ENCODE measurements at regions not wholly inside any gene's neighbourhood (a gene's known extent, or its start where the extent isn't known, plus 50 kb on each side); places are given as distances from the start of the nearest gene placed in this dataset.
"Not testable (repeated sequence)": the region's sequence is repeated elsewhere in the genome, so short reads cannot be mapped to it uniquely, and the experiment has no call there.

DNA sequence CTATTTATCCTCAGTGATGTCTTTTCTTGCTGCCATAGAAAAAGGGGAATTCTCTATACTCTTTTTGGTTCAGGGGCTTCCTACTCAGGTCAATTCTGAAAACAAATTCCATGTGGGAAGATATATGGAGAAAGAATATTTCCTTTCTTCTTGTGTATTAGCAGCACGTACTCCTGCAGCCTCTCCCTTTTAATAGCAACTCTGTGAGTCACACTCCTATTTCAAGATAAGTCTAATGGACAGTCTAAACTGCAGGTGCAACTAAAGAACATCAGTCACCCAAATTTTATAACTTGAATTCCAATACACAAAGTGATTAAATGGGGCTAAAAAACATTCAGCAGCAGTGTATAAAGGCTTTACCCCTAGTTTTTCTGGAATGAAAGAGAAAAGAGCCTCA lies 942.2 kb downstream of the CNTNAP5 start:
- DNase-seq: no peak
- POLR2A ChIA-PET: no interaction called here
- no peaks in the 10 kb centered on the region for H3K27me3 Mint-ChIP-seq
- no peak overlapping the region for H3K27ac Mint-ChIP-seq
- ATAC-seq (ENCODE audit: low read depth): no peak
- H3K9me3 Mint-ChIP-seq: peaks cover 3% of the 10 kb centered on the region
- no peak overlapping the region for H3K4me3 Mint-ChIP-seq
- no peaks in the 10 kb centered on the region for H3K36me3 Mint-ChIP-seq
- H3K4me1 Mint-ChIP-seq: no peaks in the 10 kb centered on the region

GRCh38 chr2:124970030-124970429 lies 944.9 kb downstream of the CNTNAP5 start:
- no peak for ATAC-seq (ENCODE audit: low read depth)
- peaks cover 3% of the 10 kb centered on the region for H3K9me3 Mint-ChIP-seq
- no peaks in the 10 kb centered on the region for H3K27me3 Mint-ChIP-seq
- POLR2A ChIA-PET: no interaction called here
- H3K27ac Mint-ChIP-seq: no peak overlapping the region
- H3K4me3 Mint-ChIP-seq: no peak overlapping the region
- H3K36me3 Mint-ChIP-seq: no peaks in the 10 kb centered on the region
- no peaks in the 10 kb centered on the region for H3K4me1 Mint-ChIP-seq
- no peak for DNase-seq

- no peak for ATAC-seq (ENCODE audit: low read depth)
- H3K9me3 Mint-ChIP-seq: peaks cover 4% of the 10 kb centered on the region
- H3K27me3 Mint-ChIP-seq: no peaks in the 10 kb centered on the region
- POLR2A ChIA-PET: no interaction called here
- no peak overlapping the region for H3K4me3 Mint-ChIP-seq
- no peak overlapping the region for H3K27ac Mint-ChIP-seq
- H3K36me3 Mint-ChIP-seq: no peaks in the 10 kb centered on the region
- DNase-seq: no peak
- no peaks in the 10 kb centered on the region for H3K4me1 Mint-ChIP-seq
These were observed 948.3 kb downstream of the CNTNAP5 start for GRCh38 chr2:124973396-124973795.

GRCh38 chr2:124975224-124975623 lies 950.1 kb downstream of the CNTNAP5 start:
- Mint-ChIP-seq H3K9me3 (peaks cover 2% of the 10 kb centered on the region), H3K27ac (no peak overlapping the region), H3K36me3 (no peaks in the 10 kb centered on the region), H3K27me3 (no peaks in the 10 kb centered on the region), H3K4me3 (no peak overlapping the region), H3K4me1 (no peaks in the 10 kb centered on the region)
- POLR2A ChIA-PET: no interaction called here
- no peak for ATAC-seq (ENCODE audit: low read depth)
- DNase-seq: no peak

DNA sequence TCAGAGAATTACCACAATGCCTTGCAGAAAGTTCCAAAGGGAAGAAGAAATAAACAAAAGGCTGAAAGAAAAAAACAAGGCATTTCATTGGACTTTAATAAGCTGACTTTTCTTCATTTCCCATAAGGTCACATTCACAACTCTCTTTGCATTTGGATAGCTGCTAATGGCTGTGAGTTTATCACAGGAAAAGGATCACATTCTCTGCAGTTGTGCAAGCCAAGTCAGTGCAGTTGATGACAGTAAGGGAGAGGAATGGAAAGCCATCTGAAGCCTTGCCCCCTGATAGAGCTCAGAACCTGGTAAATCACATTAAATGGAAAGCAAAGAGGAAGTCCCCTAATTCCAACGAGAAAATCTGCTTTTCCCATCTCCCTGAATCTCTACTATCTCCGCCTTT lies 950.6 kb downstream of the CNTNAP5 start:
- Mint-ChIP-seq H3K36me3 (no peaks in the 10 kb centered on the region), H3K4me3 (no peak overlapping the region), H3K27me3 (no peaks in the 10 kb centered on the region), H3K27ac (no peak overlapping the region), H3K4me1 (no peaks in the 10 kb centered on the region), H3K9me3 (peaks cover 2% of the 10 kb centered on the region)
- DNase-seq (no peak), ATAC-seq (ENCODE audit: low read depth) (no peak)
- POLR2A ChIA-PET: no interaction called here

GRCh38 chr2:124978597-124978996 lies 953.5 kb downstream of the CNTNAP5 start:
- POLR2A ChIA-PET: no interaction called here
- no peak overlapping the region for H3K27ac Mint-ChIP-seq
- no peaks in the 10 kb centered on the region for H3K36me3 Mint-ChIP-seq
- DNase-seq: no peak
- no peaks in the 10 kb centered on the region for H3K27me3 Mint-ChIP-seq
- no peak for ATAC-seq (ENCODE audit: low read depth)
- H3K4me3 Mint-ChIP-seq: no peak overlapping the region
- H3K4me1 Mint-ChIP-seq: no peaks in the 10 kb centered on the region
- H3K9me3 Mint-ChIP-seq: peaks cover 2% of the 10 kb centered on the region

GRCh38 chr2:124983595-124983994 lies 958.5 kb downstream of the CNTNAP5 start:
- H3K4me1 Mint-ChIP-seq: no peaks in the 10 kb centered on the region
- no peak overlapping the region for H3K4me3 Mint-ChIP-seq
- H3K36me3 Mint-ChIP-seq: no peaks in the 10 kb centered on the region
- no peak overlapping the region for H3K27ac Mint-ChIP-seq
- POLR2A ChIA-PET: no interaction called here
- no peaks in the 10 kb centered on the region for H3K27me3 Mint-ChIP-seq
- H3K9me3 Mint-ChIP-seq: no peaks in the 10 kb centered on the region
- DNase-seq (no peak), ATAC-seq (ENCODE audit: low read depth) (no peak)

DNA sequence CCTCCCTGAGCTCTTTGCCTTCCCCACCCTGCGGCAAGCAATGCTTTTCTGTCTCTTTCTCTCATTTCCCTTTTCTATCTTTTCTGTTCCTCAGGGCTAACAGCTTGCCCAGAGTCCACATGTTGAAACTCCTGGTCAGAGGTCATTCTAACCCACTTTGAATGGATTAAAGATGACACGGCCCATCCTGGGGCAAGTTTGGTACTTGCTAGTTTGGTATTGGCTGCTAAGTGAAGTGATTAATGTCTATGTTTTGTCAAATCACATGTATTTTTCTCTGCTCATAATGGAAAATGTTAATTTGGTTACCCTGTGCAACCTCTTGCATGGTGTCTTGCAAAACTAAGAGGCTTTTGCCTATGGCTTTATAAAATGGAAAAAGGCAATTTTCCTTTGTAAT lies 960.2 kb downstream of the CNTNAP5 start:
- no peak for ATAC-seq (ENCODE audit: low read depth)

GRCh38 chr2:124986136-124986535 lies 961.0 kb downstream of the CNTNAP5 start:
- H3K27ac Mint-ChIP-seq: no peak overlapping the region
- no peaks in the 10 kb centered on the region for H3K4me1 Mint-ChIP-seq
- no peaks in the 10 kb centered on the region for H3K27me3 Mint-ChIP-seq
- ATAC-seq (ENCODE audit: low read depth): no peak
- POLR2A ChIA-PET: no interaction called here
- H3K9me3 Mint-ChIP-seq: no peaks in the 10 kb centered on the region
- H3K36me3 Mint-ChIP-seq: no peaks in the 10 kb centered on the region
- no peak for DNase-seq
- no peak overlapping the region for H3K4me3 Mint-ChIP-seq

More for the DNA sequence above, 960.2 kb downstream of the CNTNAP5 start:
- DNase-seq: no peak
- Mint-ChIP-seq H3K4me1 (no peaks in the 10 kb centered on the region), H3K9me3 (no peaks in the 10 kb centered on the region), H3K27ac (no peak overlapping the region), H3K4me3 (no peak overlapping the region), H3K27me3 (no peaks in the 10 kb centered on the region), H3K36me3 (no peaks in the 10 kb centered on the region)
- POLR2A ChIA-PET: no interaction called here

GRCh38 chr2:124986870-124987269 lies 961.8 kb downstream of the CNTNAP5 start:
- H3K9me3 Mint-ChIP-seq; H3K4me1 Mint-ChIP-seq; H3K27me3 Mint-ChIP-seq; H3K27ac Mint-ChIP-seq; ATAC-seq (ENCODE audit: low read depth); POLR2A ChIA-PET; H3K4me3 Mint-ChIP-seq; H3K36me3 Mint-ChIP-seq; DNase-seq: not testable (repeated sequence)

GRCh38 chr2:124987436-124987835 lies 962.3 kb downstream of the CNTNAP5 start:
- DNase-seq; H3K4me3 Mint-ChIP-seq; ATAC-seq (ENCODE audit: low read depth); H3K9me3 Mint-ChIP-seq; H3K36me3 Mint-ChIP-seq; H3K4me1 Mint-ChIP-seq; H3K27me3 Mint-ChIP-seq; H3K27ac Mint-ChIP-seq; POLR2A ChIA-PET: not testable (repeated sequence)

DNA sequence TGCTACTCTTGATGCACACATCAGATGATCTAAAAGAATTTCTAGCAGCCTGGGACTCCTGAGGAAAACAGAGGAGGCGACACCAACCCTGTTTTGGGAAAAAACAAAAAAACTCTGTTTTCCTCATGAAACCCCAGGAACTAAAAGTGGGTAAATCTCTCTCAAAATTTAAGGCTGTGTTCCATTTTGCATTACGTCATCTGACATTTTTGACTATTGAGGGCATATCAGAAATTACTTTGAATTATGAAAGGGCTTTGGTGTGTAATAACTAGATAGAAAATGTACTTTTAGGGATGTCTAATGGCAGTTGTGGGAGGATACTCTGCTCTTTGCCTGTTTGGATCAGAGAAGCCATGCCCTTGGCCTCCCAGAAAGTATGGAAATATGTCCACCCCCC lies 963.0 kb downstream of the CNTNAP5 start:
- POLR2A ChIA-PET: no interaction called here
- H3K27ac Mint-ChIP-seq: no peak overlapping the region

GRCh38 chr2:124988794-124989193 lies 963.7 kb downstream of the CNTNAP5 start:
- Mint-ChIP-seq H3K36me3 (no peaks in the 10 kb centered on the region), H3K27me3 (no peaks in the 10 kb centered on the region), H3K4me1 (no peaks in the 10 kb centered on the region), H3K27ac (no peak overlapping the region), H3K4me3 (no peak overlapping the region), H3K9me3 (no peaks in the 10 kb centered on the region)
- DNase-seq (no peak), ATAC-seq (ENCODE audit: low read depth) (no peak)
- POLR2A ChIA-PET: no interaction called here

More for the DNA sequence above, 963.0 kb downstream of the CNTNAP5 start:
- no peak overlapping the region for H3K4me3 Mint-ChIP-seq
- H3K27me3 Mint-ChIP-seq: no peaks in the 10 kb centered on the region
- DNase-seq: no peak
- ATAC-seq (ENCODE audit: low read depth): no peak
- no peaks in the 10 kb centered on the region for H3K36me3 Mint-ChIP-seq
- no peaks in the 10 kb centered on the region for H3K4me1 Mint-ChIP-seq
- no peaks in the 10 kb centered on the region for H3K9me3 Mint-ChIP-seq

GRCh38 chr2:124993809-124994208 lies 968.7 kb downstream of the CNTNAP5 start:
- POLR2A ChIA-PET: no interaction called here
- no peak overlapping the region for H3K4me3 Mint-ChIP-seq
- ATAC-seq (ENCODE audit: low read depth) (no peak), DNase-seq (no peak)
- H3K36me3 Mint-ChIP-seq: no peaks in the 10 kb centered on the region
- no peak overlapping the region for H3K27ac Mint-ChIP-seq
- no peaks in the 10 kb centered on the region for H3K4me1 Mint-ChIP-seq
- H3K27me3 Mint-ChIP-seq: no peaks in the 10 kb centered on the region
- H3K9me3 Mint-ChIP-seq: no peaks in the 10 kb centered on the region

GRCh38 chr2:124995185-124995912 lies 970.3 kb downstream of the CNTNAP5 start:
- H3K36me3 Mint-ChIP-seq: no peaks in the 10 kb centered on the region
- H3K9me3 Mint-ChIP-seq: peaks cover 1% of the 10 kb centered on the region
- H3K27ac Mint-ChIP-seq: no peak overlapping the region
- POLR2A ChIA-PET: no interaction called here
- H3K27me3 Mint-ChIP-seq: no peaks in the 10 kb centered on the region
- H3K4me1 Mint-ChIP-seq: no peaks in the 10 kb centered on the region
- ATAC-seq (ENCODE audit: low read depth): no peak
- no peak for DNase-seq
- no peak overlapping the region for H3K4me3 Mint-ChIP-seq

Data from activated naive CD8-positive, alpha-beta T cell treated with anti-CD3 and anti-CD28 coated beads, Interleukin-2, amount 10 ng/mL, durations not matched to agents 7 days and 5 days (primary cell).